Stimulated activated CD4-positive, alpha-beta T cell treated with anti-CD3 and anti-CD28 coated beads, Interleukin-2, amount 100 ng/mL, for 48 hours (primary cell): ENCODE measurements at regions not wholly inside any gene's neighbourhood (a gene's known extent, or its start where the extent isn't known, plus 50 kb on each side); places are given as distances from the start of the nearest gene placed in this dataset.

Source experiments
- DNase-seq, 2 donors: peaks; one replicate each; pipeline ENCODE4 v3.0.0-alpha.2; 2020

DNA sequence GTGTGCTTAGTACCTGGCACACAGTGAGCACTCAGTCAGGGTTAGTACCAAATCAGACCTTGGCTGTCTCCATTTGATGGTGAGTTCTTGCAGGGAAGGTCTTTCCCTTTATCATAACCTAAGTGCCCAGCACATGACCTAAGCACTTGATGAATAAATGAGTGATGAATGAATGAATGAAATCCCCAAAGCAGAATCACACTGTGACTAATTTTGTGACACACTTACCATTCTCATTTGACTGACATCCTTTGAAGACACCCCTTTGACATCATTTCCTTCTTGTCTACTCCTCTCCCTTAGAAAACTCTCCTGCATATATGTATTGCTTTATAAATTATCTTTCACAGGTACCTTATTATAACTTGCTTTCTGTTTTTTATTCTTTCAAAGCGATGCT is 130.2 kb upstream of the ELL2 start:
- DNase-seq = no peak

DNA sequence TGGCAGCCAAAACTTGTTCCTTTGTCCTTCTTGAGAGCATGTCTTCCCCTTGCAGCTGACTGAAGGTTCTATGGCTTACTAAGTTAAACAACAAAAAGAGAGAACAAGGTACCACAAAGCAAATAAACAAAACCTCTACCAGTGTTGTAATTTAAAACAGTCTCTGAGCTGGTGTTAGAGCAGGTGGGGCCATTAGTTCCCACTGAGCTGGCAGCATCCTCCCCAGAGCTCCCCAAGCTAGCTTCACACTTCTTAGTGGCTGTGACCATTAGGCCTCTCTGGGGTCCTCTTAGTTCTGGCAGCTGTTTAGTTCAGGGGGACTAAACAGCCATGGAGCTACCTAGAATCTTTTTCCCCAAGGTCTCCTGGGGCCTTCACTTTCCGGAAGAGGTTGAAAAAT is 128.6 kb upstream of the ELL2 start:
- DNase-seq = no peak

DNA sequence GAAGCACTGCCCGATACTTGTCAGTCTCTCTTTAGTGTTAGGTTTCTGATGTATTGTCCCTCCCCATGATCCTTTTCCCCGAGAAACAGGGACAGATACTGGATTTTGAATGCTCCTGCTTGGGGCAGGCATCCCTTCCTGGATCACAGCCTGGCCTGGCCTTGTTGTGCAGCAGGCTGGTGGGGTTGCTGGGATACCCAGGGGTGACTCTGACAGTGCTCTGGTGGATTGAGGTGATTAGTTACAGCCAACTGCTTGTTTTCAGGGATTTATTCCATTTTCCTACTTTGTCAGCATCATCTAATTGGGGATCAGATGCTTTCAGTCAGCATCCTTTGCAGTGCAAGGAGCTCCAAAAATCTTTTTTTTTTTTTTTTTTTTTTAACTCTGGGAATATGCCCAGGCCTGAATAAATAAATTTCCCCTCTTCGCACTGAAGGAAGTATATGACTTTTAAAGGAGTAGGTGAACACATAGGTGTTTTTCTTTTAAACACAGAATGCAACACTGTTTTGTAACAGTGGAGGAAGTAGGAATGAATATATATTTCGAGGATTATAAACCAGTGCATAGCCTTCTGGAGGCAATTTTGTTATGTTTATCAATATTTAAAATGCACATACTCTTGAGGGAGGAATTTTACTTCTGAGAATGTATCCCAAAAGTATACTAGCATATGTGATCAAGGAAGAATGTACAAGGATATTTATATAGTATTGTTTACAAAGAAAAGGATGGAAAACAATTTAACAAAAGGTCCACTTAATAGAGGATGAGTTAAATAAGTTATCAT is 127.3 kb upstream of the ELL2 start:
- no peak for DNase-seq

DNA sequence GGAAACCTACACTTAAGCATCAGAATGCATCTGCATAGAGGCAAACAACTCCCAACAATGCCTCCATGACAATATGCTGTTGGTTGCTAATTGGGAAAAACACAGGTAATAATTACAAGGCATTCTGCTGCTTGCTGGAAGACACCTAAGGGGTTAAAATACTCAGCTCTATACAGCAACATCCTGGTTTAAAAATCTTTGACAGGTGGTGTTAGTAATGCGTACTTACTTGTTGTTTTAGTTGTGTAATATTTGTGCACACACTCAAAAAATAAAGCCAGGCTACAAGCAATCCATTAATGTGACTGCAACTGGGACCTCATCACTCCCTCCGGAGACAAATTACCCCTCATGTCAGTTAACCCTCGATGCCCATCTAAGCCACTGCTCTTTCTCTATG is 126.3 kb upstream of the ELL2 start:
- no peak for DNase-seq

DNA sequence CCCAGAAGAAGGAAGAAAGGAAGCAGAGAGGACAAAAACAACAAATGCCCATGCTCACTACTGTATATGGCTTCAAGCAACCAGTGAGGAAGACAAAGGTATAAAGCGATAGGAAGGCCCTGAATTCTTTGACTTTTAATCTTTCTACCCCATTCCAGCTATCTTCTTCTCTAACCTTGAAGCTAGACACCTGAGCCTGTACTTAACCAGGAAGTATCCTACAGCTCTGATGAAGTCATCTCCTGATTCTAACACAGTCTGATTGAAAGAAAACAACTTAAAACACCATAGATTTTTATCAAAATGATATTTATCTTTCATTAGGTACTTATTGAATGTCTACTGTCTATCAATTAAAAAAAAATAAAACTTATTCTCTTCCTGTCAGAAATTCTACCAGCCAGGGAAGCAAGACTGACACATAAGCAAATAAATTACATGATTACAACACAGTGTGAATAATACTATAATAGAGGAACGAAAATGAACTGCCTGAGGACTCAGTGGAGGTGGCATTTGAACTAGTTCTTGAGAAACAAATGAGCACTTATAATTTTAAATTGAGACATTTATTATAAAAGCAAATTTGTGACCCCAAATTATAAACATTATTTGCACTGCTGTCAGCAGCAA is 123.3 kb upstream of the ELL2 start:
- DNase-seq = no peak

DNA sequence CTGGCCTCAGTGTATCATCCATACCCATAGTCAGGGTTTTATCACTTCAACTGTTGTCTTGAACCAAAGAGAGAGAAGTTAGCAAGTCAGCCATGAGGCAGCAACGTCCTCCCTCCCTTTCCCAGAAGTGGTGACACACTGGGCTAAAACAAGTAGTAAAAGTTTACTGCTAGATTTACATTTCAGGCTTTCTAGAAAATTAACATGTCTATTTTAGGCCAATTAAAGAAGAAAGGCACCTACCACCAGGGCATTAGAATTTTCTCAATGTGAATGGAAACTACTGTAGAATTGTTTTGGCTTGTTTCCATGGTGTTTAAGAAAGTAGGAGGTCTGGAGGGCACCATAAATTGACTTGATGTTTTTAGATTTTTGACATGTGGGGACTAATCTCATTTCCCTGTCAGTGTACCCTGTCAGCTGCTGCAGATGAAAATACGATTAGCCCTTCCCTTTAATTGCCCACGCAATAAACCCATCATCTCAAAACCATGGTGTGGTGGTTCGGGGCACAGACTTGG is 121.8 kb upstream of the ELL2 start:
- DNase-seq = no peak

DNA sequence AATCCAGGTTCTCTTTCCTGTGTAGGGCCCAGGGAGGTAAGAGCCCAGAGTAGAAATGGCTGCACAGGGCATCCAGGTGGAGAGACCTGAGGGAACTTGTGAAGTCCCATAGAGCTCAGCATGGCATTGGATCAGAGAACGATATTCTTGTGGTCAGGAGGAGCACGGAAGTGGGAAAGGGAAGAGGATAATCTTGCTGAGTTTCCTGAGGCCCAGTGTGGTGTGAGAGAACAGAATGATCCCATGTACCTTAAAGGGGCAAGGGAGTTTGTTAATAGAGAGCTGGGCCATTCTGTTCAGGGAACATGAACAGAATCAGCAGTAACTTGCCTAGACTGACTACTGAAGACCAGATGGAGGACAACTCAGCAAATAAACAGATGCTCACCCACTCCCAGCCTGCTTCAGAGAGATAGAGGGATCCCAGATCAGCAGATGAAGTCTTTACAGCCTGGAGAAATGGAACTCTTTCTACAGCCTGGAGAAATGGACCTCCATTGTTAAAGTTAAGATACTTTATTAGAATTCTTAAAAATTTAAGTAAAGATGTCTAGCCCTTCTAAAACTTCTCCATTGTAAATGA is 119.7 kb upstream of the ELL2 start:
- no peak for DNase-seq

DNA sequence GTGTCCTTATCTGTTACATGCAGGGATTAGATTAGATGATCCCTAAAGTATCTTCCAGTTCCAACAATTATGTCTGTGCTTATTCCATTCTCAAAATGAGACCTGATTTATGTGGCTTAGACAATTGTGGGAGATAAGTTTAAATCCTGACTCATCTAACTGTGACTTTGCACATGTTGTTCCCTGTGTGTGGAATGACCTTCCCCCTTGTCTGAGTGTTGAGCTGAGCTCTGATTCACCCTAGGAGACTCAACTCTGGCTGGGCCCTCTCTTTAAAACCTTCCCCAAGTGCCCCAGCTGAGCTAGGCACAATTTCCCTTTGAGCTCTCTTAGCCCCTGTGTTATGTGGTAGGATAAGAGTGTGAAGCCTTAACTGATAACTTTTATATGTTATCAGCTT is 118.9 kb upstream of the ELL2 start:
- DNase-seq = no peak

DNA sequence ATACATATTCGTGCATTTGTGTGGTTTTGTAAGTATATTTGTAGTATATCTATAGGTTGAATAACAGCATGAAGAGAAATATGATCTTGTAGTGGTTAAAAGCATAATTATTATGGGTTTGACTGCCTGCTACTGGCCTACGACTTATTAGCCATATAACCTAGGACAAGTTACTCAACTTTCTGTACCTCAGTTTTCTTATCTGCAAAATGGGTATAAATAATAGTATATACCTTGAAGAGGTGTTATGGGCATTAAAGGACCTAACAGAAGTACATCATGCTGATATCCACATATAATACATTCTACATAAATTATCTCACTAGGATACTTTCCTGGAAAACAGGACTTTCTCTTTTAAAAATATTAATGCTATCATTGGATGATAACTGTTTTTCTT is 118.3 kb upstream of the ELL2 start:
- no peak for DNase-seq

DNA sequence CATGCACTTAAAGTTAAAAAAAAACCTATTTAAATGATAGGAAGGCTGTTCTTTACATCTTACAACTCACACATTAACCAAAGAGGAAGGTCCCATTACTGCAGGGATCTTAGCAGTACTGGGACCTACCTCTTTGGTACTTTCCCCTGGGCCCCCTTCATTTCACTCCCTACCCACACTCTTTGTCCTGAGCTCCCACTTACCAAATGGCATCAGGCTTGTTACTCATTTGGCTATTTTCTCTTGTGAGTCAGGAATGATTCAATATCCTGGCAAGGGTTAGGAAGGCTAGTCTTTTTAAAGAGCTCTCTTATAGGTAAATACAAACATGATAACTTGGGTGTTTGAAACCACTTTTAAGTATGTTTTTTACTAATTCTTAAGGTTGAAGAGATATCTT is 117.4 kb upstream of the ELL2 start:
- peak in 1 of 2 donors; percentile 18 for DNase-seq

DNA sequence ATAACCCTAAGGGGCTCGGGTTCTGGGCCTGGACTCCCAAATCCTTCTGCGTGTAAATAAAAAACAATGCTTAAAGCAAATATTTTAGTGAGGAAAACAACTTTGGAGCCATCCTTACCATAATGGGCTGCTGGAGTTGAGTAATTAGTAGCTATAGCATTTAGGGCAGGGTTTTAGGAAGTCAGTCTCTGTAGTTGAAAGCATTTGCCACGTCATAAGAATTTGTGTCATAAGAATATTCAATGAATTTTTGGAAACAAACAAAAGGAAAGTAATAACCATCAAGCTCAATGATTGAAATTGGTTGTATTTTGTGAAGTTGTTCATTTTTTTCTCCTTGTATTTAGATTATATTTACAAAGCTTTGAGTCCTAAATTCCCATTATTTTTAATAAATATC is 114.8 kb upstream of the ELL2 start:
- no peak for DNase-seq

DNA sequence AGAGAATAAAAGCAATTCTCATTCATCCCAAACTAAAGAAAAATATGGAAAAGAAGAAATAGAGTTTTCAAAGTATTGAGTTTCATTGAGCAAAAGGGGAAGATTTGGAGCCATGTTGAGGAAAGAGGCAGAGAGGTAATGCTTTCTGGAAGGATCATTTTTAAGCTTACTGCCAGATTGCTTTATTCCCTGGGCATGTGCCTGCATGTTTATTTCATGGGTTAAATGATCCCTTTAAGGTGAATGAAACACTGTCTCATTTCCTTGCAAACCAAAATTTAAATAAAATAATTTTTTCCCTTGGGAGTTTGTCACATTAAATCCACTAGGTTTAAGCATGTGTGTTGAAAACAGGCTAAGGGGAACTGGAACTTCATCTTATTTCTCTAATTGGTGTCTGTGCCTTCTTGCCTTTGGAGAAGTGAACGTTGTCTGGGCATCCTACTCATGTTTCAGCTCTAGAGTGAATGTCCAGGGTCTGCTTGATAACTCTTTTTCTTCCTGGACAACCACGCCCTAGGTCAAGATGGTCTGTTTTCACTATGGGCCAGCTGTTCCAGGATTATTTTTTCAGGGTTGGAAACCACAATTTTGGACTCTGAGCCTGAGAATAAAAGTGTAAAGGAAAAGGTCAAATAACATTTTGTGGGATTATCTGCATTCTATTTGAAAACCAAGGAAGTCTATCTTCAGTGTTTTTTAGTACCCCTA is 114.1 kb upstream of the ELL2 start:
- no peak for DNase-seq

DNA sequence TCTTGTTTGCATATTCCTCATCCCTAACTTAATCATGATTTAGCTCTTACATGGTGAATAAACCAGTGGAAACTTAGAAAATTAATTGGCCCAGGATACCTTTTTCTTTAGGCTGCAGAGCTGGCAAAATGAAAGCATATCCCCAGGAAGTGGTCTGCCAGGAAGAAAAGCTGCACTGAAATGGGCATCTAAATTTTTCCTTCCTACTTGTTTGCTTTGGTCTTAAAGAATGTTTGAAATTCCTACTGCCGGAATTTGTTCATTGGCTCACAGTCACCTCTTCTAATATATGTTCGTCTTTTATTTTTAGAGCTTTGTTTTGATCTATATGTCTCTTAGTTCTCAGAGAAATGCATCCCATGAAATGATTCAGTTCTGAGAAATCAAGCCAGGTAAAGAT is 113.2 kb upstream of the ELL2 start:
- no peak for DNase-seq

DNA sequence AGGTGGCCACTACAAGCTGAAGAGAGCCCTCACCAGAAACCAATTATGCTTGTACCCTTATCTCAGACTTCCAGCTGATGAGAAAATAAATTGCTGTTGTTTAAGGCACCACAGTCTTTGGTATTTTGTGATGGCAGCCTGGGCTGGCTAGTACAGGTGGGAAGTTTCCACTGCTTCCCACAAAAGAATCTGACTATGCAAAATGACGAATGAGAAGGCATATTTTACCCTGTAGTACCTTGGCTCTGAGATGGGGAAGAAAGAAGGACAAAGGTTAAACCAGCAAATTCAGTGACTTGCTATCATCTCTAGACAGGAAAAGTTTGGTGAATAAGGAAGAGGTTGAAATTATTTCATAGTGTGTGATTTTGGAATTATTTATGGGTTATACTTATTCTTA is 112.8 kb upstream of the ELL2 start:
- DNase-seq = no peak

DNA sequence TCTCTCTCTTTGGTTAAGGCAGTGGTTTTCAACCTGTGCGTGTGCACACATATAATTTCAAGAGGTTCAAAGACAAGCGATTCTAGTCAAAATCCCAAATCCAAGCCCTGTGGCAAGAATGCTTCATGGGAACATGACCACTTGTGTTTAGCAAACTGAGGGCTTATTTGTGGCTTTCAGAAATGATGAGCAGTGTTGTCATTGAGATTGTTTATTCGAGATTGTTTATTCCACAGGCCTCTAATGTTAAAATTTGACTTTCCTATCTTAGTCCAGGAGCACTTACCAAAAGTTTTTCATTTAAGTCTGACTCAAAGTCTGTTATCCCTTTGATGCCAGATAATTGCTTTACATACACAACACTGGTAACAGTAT is 111.1 kb upstream of the ELL2 start:
- no peak for DNase-seq

DNA sequence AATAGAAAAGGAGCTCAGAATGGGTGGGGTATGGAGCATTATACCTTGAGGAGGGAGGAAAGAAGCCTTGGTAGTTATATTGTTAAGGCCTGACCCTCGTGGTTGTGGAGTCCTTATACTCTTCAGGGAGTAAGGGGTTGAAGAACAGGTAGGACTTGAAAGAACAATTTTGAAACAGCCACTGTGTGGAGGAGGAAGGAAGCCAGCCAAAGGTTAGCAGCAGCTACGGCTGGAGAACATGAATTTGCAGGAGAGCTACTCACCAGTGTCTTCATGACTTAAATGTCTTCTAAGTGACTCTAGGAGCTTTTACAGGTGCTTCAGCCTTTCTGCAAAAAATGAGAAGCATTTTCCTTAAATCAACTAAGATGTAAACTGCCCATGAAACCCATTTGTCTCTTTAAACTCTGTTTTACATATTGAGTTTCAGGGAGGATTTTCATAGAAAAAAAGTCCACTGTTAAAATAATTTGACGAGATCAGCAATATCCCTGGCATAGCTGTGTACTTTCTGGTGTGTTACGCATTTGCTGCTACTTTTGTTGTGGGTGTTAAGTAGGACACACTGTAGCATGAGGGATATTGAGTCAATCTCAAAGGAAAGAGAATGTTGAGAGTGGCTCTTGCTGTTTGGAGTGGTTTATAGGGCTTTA is 110.6 kb upstream of the ELL2 start:
- no peak for DNase-seq

DNA sequence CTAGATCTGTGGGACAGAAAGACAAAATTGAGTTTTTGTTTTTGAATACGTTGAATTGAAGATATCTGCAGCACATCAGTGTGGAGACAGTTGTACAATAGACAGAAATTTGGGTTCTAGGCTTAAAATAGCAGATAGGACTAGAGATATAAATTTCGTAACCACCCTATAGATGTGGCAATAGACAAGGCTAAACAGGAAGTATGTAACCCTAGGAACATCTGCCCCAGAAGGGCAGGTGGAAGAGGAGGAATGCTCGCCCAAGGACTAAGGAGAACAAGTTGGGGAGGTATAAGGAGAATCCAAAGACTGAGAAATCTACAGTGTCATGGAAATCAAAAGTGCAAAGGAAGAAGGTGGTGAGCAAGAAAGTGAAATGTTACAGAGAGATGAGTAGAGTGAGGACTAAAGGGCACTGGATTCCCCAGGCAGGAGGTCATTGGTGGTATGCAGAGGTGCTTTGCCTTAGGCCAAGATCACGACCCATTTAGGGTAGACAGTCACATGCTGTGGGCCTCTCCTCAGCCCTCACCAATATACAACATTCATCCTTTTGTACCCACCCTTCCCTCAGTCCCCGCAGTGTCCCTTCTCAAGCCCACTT is 109.1 kb upstream of the ELL2 start:
- DNase-seq = no peak

DNA sequence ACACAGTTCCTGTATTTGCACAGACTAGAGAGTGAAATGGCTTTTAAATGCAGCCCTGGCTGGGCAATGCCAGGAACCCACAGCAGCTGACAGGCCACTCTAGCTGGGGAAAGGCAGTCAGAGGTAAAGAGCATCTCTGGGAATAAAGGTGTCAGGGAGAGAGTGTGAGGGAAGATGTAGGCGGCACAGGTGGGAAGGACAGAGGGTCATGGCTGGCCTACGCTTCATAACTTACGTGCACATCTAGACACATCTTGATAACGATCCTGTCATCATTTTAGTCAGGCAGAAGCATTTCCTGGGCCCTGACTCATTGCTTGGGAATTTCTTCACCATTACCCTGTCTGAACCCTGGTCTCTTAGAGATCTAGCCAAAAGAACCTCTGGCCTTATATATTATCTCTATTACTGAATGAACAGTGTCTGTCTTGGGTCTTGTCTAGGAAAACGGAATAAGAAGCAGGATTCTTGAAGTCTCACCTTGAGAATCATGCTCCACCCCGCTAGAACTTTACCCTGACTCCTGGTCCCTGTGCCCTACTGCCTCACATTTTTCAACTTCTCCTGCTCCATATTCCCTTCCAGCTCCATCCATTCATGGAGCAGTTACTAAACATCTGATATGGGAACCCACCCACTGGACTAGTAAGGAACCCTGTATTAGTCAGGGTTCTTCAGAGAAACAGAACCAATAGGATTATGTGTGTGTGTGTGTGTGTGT is 106.4 kb upstream of the ELL2 start:
- no peak for DNase-seq

DNA sequence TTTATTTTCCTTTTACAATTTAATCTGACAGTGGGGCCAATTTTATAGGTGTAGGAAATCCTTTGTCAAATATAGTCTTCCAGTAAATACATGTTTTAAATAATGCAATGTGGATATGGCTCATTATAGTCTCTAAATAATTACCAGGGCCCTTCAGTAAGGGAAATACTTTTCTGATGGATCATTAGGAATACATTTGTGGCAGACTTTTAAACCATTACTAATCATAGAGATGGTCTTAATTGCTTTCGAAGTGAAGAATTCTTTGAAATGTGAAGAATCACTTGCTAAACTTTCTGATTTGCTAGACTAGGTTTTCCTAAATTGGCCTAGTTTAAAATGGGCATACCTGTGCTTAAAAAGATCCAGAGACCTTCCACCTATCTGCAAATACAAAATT is 105.6 kb upstream of the ELL2 start:
- no peak for DNase-seq

DNA sequence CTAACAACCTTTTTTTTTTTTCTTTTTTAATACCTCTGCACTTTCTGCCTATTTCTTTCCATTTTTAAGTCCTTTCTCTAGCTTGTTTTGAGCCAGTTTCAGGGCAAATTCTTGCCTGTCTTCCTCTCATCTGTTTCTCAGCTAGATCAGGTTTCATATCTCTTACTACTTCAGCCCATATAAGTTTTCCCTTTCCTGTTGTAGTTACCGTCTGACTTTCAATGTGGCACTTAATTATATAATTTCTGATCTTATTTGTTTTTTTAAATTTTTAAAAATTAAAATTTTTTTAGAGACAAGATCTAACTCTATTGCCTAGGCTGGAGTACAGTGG is 104.7 kb upstream of the ELL2 start:
- no peak for DNase-seq

DNA sequence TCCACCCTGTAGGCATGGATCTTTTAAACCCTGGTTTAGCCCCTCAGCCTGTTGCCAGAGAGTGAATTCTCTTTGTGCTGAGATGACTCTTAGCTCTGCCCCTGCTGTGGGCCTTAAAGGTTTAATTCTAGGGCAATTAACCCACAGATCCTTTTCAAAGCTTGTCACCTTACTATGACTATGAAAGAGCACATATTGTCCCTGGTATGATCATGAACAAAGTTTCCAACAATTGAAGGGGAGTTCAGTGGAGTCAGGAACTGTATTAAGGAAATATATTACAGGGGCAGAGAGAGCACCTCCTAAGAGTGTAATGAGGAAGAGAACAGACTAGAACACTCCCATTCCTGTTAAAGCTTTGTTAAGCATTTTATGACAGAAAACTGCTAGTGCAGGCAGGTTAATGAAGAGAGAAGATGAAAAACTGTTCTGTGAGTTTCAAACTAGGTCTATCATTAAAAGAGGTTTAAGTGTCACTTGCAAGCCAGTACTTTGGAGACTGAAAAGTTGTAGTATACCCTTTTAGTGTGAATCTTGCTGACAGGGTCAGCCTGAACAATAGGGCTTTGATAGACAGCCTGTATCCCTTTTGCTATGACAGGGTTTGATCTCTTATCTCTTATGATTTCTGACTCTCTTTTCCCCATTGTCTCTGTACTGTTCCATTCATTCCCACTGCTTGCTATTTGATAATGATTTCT is 104.2 kb upstream of the ELL2 start:
- no peak for DNase-seq

DNA sequence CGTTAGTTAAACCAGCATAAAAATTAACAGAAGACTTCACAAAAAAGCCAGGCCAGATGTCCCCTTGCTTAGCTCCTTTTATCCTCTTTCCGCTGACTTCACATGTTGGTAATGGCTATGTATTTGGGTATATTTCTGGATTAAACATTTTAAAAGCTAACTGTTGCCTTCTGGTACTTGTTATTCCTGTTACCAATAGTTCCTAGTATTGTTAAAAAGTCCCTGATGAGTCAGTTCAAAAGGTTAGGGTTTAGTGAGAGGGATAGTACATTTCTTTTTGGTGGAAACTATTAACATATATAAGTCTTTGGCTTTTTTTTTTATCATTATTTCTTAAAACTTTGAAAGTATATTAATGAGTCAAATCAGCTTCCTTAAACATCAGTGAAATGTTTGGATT is 103.2 kb upstream of the ELL2 start:
- DNase-seq = no peak
